ENCODE measurements at regions not wholly inside any gene's neighbourhood (a gene's known extent, or its start where the extent isn't known, plus 50 kb on each side); places are given as distances from the start of the nearest gene placed in this dataset.

GRCh38 chr5:39542511-39543285, 117.9 kb upstream of the DAB2 start:
- DNase-seq = no peak
- Histone ChIP-seq H3T11ph (ENCODE audit: low read length) (no peak overlapping the region), H3K9me3 (ENCODE audit: control insufficient read depth, low read depth, low read length) (no peaks in the 10 kb centered on the region), H4K8ac (replicated peaks; ENCODE audit: insufficient read length, low read depth, low read length) (no peak overlapping the region), H3K14ac (ENCODE audit: insufficient read depth, low read length) (no peak overlapping the region), H3K27me3 (ENCODE audit: insufficient read depth, low read length) (peaks cover 2% of the 10 kb centered on the region; the same call in 1 of the 2 replicates), H2AK5ac (ENCODE audit: insufficient read length, low read length) (no peak overlapping the region), H2AFZ (ENCODE audit: low read length) (no peak overlapping the region), H3K9ac (ENCODE audit: extremely low read depth, insufficient read length, low read length) (no peak overlapping the region), H3K4me1 (ENCODE audit: insufficient read depth, low read length) (no peaks in the 10 kb centered on the region; the same call in 1 of the 2 replicates), H2BK20ac (ENCODE audit: low read depth, low read length, poor library complexity, severe bottlenecking) (no peak overlapping the region), H3K79me1 (ENCODE audit: insufficient read depth, low read depth, low read length, poor library complexity, severe bottlenecking) (no peaks in the 10 kb centered on the region), H2BK12ac (ENCODE audit: insufficient read length, low read depth, low read length) (no peak overlapping the region), H3K27ac (ENCODE audit: insufficient read length, low read depth, low read length) (no peak overlapping the region), H4K91ac (ENCODE audit: insufficient read length, low read depth, low read length) (no peak overlapping the region), H3K23me2 (ENCODE audit: insufficient read length, low read depth, low read length, poor library complexity, severe bottlenecking) (no peaks in the 10 kb centered on the region), H3K56ac (ENCODE audit: insufficient read length, low read depth, low read length) (no peak overlapping the region), H3K18ac (ENCODE audit: insufficient read length, low read depth, low read length) (no peak overlapping the region), H2BK120ac (ENCODE audit: low read depth, low read length, poor library complexity, severe bottlenecking) (no peak overlapping the region), H3K4me2 (ENCODE audit: insufficient read depth, insufficient read length, low read length) (no peak overlapping the region), H3K4ac (ENCODE audit: low read depth, low read length) (no peak overlapping the region), H2BK5ac (ENCODE audit: insufficient read length, low read length) (no peak overlapping the region), H4K20me1 (ENCODE audit: control insufficient read depth, insufficient read depth, insufficient read length) (no peaks in the 10 kb centered on the region), H3K79me2 (ENCODE audit: insufficient read depth, low read length) (no peaks in the 10 kb centered on the region), H3K23ac (ENCODE audit: insufficient read length, low read depth, low read length) (no peak overlapping the region), H4K5ac (ENCODE audit: insufficient read length, low read depth, low read length) (no peak overlapping the region), H2BK15ac (ENCODE audit: low read depth, low read length) (no peak overlapping the region)
- no peak for TF ChIP-seq CTCF (conservative IDR thresholded peaks at IDR 0.05)
- Mint-ChIP-seq H3K4me1 (no peaks in the 10 kb centered on the region), H3K27ac (no peak overlapping the region), H3K36me3 (ENCODE audit: insufficient read depth in 1 of 3, low read depth in 3 of 3) (no peaks in the 10 kb centered on the region), H3K9me3 (no peaks in the 10 kb centered on the region), H3K27me3 (ENCODE audit: low read depth) (0 out of 2 replicates have a peak, but pooled peaks cover 2% of the 10 kb centered on the region), H3K4me3 (no peak overlapping the region)
- no CpG with 5 or more reads among the region's 3 CpGs for WGBS (ENCODE audit: extremely low coverage, insufficient read length, low lambda C conversion rate)

All from H9 (cell line).